ENCODE measurements at regions not wholly inside any gene's neighbourhood (a gene's known extent, or its start where the extent isn't known, plus 50 kb on each side); places are given as distances from the start of the nearest gene placed in this dataset.

DNA sequence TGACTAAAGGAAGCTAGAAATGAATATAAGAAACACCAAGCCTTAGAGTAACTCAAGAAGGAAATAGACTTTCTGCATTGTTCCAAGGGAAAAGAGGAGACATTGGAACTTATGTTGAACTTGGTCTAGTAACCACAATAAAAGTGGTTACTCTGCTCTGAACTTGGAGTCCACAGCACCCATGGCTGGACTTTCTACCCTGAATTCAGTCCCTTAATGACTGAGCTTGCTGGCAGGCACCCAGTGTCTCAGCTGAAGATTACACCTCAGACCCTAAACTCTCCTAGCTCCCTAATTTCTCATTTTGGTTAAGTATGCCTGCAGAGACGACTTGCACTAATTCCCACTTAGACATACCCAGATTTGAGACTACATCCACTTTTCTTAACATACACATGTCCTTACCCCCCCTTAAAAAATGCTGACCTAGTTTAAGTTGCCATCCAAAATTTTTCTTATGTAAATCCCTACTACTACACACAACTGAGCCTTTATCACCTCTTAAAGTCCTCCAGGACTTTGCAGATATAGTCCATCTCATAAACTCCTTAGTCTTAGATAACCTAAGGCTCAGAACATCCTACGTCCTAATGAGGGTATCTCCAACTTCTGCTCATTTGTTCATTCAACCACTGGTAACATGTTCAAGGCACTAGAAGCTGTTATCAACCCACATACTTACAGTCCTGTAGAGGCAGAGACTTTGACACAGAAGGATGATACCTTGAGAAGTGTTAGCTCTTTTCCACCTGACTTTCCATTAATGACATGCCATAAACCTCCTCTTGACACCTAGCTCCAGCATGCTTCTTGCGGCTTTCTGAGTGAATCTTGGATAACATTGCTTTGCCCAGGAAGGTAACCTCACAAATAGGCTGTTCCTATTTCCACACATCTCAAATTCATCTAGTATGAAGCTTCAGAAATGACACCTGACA is 129.8 kb downstream of the ALDH8A1 start (continued):
- TF ChIP-seq, protein P1, sequence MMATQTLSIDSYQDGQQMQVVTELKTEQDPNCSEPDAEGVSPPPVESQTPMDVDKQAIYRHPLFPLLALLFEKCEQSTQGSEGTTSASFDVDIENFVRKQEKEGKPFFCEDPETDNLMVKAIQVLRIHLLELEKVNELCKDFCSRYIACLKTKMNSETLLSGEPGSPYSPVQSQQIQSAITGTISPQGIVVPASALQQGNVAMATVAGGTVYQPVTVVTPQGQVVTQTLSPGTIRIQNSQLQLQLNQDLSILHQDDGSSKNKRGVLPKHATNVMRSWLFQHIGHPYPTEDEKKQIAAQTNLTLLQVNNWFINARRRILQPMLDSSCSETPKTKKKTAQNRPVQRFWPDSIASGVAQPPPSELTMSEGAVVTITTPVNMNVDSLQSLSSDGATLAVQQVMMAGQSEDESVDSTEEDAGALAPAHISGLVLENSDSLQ (IDR thresholded peaks at IDR 0.05): no peak
- TF ChIP-seq, protein P2, sequence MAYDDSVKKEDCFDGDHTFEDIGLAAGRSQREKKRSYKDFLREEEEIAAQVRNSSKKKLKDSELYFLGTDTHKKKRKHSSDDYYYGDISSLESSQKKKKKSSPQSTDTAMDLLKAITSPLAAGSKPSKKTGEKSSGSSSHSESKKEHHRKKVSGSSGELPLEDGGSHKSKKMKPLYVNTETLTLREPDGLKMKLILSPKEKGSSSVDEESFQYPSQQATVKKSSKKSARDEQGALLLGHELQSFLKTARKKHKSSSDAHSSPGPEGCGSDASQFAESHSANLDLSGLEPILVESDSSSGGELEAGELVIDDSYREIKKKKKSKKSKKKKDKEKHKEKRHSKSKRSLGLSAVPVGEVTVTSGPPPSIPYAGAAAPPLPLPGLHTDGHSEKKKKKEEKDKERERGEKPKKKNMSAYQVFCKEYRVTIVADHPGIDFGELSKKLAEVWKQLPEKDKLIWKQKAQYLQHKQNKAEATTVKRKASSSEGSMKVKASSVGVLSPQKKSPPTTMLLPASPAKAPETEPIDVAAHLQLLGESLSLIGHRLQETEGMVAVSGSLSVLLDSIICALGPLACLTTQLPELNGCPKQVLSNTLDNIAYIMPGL (CRISPR knock-in tag; IDR thresholded peaks at IDR 0.05): no peak
- 0 out of 2 replicates have a peak, but pooled peaks have one; percentile 12 for TF ChIP-seq MAFF (IDR thresholded peaks at IDR 0.05; ENCODE audit: low read length)

DNA sequence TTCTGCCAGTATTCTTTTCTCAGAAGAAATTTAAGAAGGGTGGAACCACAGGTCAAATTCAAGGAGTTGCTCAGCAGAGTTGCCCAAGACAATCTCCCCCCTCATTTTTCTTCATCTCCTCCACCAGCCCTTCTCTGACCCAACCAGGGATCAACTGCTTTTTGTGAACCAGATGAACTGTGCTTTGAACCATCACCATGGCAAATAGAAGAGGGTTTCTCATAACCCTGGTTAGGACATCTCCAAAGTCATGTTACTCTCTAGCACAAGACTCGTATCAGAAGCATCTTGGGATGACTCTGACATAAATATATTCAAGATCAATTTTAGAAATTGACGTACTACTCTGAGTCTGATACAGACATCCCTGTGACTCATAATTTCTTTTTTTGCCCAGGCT is 130.7 kb downstream of the ALDH8A1 start:
- no peak for DNase-seq (ENCODE audit: extremely low read depth in 1 of 4, low spot score in 3 of 4)
- no peak for FAIRE-seq
- Histone ChIP-seq H3K9me1 (ENCODE audit: control insufficient read depth, insufficient read depth, low read length) (no peaks in the 10 kb centered on the region), H3K4me3 (no peak overlapping the region), H3K36me3 (ENCODE audit: control insufficient read depth, insufficient read depth, low read length) (no peaks in the 10 kb centered on the region), H4K20me1 (replicated peaks; ENCODE audit: control insufficient read depth, insufficient read depth, low read length) (no peaks in the 10 kb centered on the region), H3K9me3 (replicated peaks; ENCODE audit: control insufficient read depth, insufficient read depth, low read depth, low read length) (no peaks in the 10 kb centered on the region; the same call in 1 of the 2 replicates), H3K4me2 (ENCODE audit: insufficient read depth, low read length) (no peak overlapping the region), H3K4me1 (replicated peaks in 1 of 2; ENCODE audit: control insufficient read depth in 2 of 2, insufficient read depth in 2 of 2, low read length in 2 of 2) (no peaks in the 10 kb centered on the region), H3K27ac (ENCODE audit: extremely low read depth, low read depth, low read length) (no peak overlapping the region), H2AFZ (ENCODE audit: low read depth, low read length) (no peak overlapping the region), H3K27me3 (ENCODE audit: control insufficient read depth in 2 of 2, insufficient read depth in 2 of 2, low read length in 2 of 2) (peaks cover 12 to 20% of the 10 kb centered on the region in 2 experiments), H3K9ac (ENCODE audit: insufficient read depth in 1 of 2, low read depth in 2 of 2, low read length in 2 of 2) (no peak overlapping the region), H3K79me2 (ENCODE audit: control insufficient read depth, insufficient read depth, low read length) (no peaks in the 10 kb centered on the region)
- CTCF ChIA-PET (ENCODE audit: low intra/inter-chr PET ratio): no interaction called here
- no TSS peak for BruUV-seq (replicated peaks)
- no peak for ATAC-seq
- 0% methylated on average over 2 of the region's 2 CpGs for WGBS (ENCODE audit: insufficient coverage, low coverage, missing lambda C conversion rate)
- intact Hi-C loops (cut with micrococcal nuclease) (no loop called here), in situ Hi-C loops (cut with MboI) (no loop called here)
- POLR2A ChIA-PET: interaction anchor here (0.5 to 1.4 kb wide), 3 partner anchors 14 to 704 kb away, joined by 3 to 8 read pairs (median 3); no protein-coding TSS in a partner anchor
- TF ChIP-seq, protein P3, sequence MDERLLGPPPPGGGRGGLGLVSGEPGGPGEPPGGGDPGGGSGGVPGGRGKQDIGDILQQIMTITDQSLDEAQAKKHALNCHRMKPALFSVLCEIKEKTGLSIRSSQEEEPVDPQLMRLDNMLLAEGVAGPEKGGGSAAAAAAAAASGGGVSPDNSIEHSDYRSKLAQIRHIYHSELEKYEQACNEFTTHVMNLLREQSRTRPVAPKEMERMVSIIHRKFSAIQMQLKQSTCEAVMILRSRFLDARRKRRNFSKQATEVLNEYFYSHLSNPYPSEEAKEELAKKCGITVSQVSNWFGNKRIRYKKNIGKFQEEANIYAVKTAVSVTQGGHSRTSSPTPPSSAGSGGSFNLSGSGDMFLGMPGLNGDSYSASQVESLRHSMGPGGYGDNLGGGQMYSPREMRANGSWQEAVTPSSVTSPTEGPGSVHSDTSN (CRISPR knock-in tag; IDR thresholded peaks at IDR 0.05; ENCODE audit: low read depth): no peak
- TF ChIP-seq, protein P3 (tag; conservative IDR thresholded peaks at IDR 0.05; ENCODE audit: low read depth): no peak
- no peak for TF ChIP-seq ZFPM2 (CRISPR knock-in tag; IDR thresholded peaks at IDR 0.05)
- no peak for TF ChIP-seq HDAC6 (IDR thresholded peaks at IDR 0.05; ENCODE audit: low read depth, low read length)
